ENCODE measurements at regions not wholly inside any gene's neighbourhood (a gene's known extent, or its start where the extent isn't known, plus 50 kb on each side); places are given as distances from the start of the nearest gene placed in this dataset.

GRCh38 chr1:79104617-79105016 is 98.1 kb upstream of the ADGRL4 start:
- no peak for DNase-seq

- DNase-seq: no peak
Measured at GRCh38 chr1:79100385-79100784, 93.9 kb upstream of the ADGRL4 start.

GRCh38 chr1:79090985-79091384 is 84.5 kb upstream of the ADGRL4 start:
- no peak for DNase-seq

- DNase-seq: no peak
Measured at GRCh38 chr1:79089946-79090345, 83.4 kb upstream of the ADGRL4 start.

GRCh38 chr1:79082233-79082632 is 75.7 kb upstream of the ADGRL4 start:
- no peak for DNase-seq

- no peak for DNase-seq
Measured at GRCh38 chr1:79079770-79080169, 73.2 kb upstream of the ADGRL4 start.

- DNase-seq: no peak
Measured at GRCh38 chr1:79074975-79075374, 68.4 kb upstream of the ADGRL4 start.

GRCh38 chr1:79069828-79070227 is 63.3 kb upstream of the ADGRL4 start:
- no peak for DNase-seq

GRCh38 chr1:79059341-79059740 is 52.8 kb upstream of the ADGRL4 start:
- DNase-seq: no peak

Data from CD4-positive, alpha-beta T cell treated with Interleukin-1 beta for 1 hour (primary cell).